ENCODE measurements at regions not wholly inside any gene's neighbourhood (a gene's known extent, or its start where the extent isn't known, plus 50 kb on each side); places are given as distances from the start of the nearest gene placed in this dataset.

GRCh38 chrX:40875476-40875875 is 140.1 kb upstream of the MED14 start:
- TF ChIP-seq, protein P1, sequence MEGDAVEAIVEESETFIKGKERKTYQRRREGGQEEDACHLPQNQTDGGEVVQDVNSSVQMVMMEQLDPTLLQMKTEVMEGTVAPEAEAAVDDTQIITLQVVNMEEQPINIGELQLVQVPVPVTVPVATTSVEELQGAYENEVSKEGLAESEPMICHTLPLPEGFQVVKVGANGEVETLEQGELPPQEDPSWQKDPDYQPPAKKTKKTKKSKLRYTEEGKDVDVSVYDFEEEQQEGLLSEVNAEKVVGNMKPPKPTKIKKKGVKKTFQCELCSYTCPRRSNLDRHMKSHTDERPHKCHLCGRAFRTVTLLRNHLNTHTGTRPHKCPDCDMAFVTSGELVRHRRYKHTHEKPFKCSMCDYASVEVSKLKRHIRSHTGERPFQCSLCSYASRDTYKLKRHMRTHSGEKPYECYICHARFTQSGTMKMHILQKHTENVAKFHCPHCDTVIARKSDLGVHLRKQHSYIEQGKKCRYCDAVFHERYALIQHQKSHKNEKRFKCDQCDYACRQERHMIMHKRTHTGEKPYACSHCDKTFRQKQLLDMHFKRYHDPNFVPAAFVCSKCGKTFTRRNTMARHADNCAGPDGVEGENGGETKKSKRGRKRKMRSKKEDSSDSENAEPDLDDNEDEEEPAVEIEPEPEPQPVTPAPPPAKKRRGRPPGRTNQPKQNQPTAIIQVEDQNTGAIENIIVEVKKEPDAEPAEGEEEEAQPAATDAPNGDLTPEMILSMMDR (IDR thresholded peaks at IDR 0.05), result no peak
- Histone ChIP-seq H3K36me3 (replicated peaks in 1 of 2; ENCODE audit: control insufficient read depth in 1 of 2, insufficient read depth in 2 of 2, low read length in 2 of 2) (no peaks in the 10 kb centered on the region), H3K4me3 (replicated peaks in 1 of 3; ENCODE audit: low read depth in 2 of 3, low read length in 3 of 3) (no peak overlapping the region), H3K9me3 (replicated peaks in 1 of 2; ENCODE audit: control insufficient read depth in 1 of 2, insufficient read depth in 1 of 2, low read length in 2 of 2) (no peaks in the 10 kb centered on the region), H4K20me1 (ENCODE audit: insufficient read depth, low read length) (no peaks in the 10 kb centered on the region), H3K4me1 (ENCODE audit: control insufficient read depth in 1 of 2, insufficient read depth in 2 of 2, low read length in 2 of 2) (no peaks in the 10 kb centered on the region), H3K4me2 (replicated peaks; ENCODE audit: extremely low read depth, low read length, poor library complexity, severe bottlenecking) (no peak overlapping the region), H3K79me2 (ENCODE audit: insufficient read depth, low read length) (no peaks in the 10 kb centered on the region), H3K27me3 (ENCODE audit: control insufficient read depth in 2 of 2, insufficient read depth in 2 of 2, low read length in 2 of 2) (peaks cover 0 to 10% of the 10 kb centered on the region in 2 donors), H3K9ac (ENCODE audit: insufficient read depth, low read length, poor library complexity, severe bottlenecking) (no peak overlapping the region), H3K27ac (ENCODE audit: low read depth in 1 of 2, low read length in 2 of 2) (no peak overlapping the region), H2AFZ (ENCODE audit: insufficient read depth, low read depth, low read length, poor library complexity, severe bottlenecking) (no peak overlapping the region)
- WGBS (ENCODE audit: insufficient coverage), result no CpG with 5 or more reads among the region's 3 CpGs
- H3K27me3 Mint-ChIP-seq (ENCODE audit: low read depth in 3 of 3), result peaks cover 0 to 5% (median 0%) of the 10 kb centered on the region in 3 donors
- no peak for DNase-seq
- intact Hi-C loops (cut with micrococcal nuclease), result loop anchor here in 1 of 2 donors (10.0 kb wide), 1 partner anchor 239 kb away; no protein-coding TSS in a partner anchor
- H3K9me3 Mint-ChIP-seq, result peaks cover 0 to 5% (median 0%) of the 10 kb centered on the region in 7 donors
- H3K4me1 Mint-ChIP-seq, result no peaks in the 10 kb centered on the region
- H3K36me3 Mint-ChIP-seq, result no peaks in the 10 kb centered on the region
- no peak overlapping the region for H3K4me3 Mint-ChIP-seq
- no peak overlapping the region for H3K27ac Mint-ChIP-seq

DNA sequence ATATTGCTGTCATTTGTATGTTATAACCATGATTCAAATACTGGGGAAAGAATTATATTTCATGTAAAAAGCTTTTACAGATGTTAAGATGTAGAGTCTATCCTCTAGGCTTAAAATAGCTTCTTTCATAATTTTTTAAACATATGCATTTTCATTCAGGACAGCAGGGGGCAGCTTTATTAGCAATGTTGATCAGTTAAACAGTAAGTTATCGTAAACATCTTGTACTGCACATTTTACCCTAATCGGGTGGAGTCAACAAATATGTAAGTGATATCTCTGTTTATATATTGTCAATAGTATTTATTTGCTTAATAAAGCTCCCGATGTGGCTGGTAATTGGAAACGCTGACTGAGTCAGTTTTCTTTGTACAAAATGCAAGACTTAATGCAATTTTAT is 142.5 kb upstream of the MED14 start:
- Mint-ChIP-seq H3K4me3 (no peak overlapping the region), H3K9me3 (peaks cover 0 to 5% (median 0%) of the 10 kb centered on the region in 7 donors), H3K27me3 (ENCODE audit: low read depth in 3 of 3) (peaks cover 0 to 15% (median 0%) of the 10 kb centered on the region in 3 donors), H3K27ac (no peak overlapping the region), H3K36me3 (no peaks in the 10 kb centered on the region), H3K4me1 (no peaks in the 10 kb centered on the region)
- Histone ChIP-seq H3K79me2 (ENCODE audit: insufficient read depth, low read length) (no peaks in the 10 kb centered on the region), H3K27ac (ENCODE audit: low read depth in 1 of 2, low read length in 2 of 2) (no peak overlapping the region), H2AFZ (ENCODE audit: insufficient read depth, low read depth, low read length, poor library complexity, severe bottlenecking) (no peak overlapping the region), H3K36me3 (replicated peaks in 1 of 2; ENCODE audit: control insufficient read depth in 1 of 2, insufficient read depth in 2 of 2, low read length in 2 of 2) (no peaks in the 10 kb centered on the region), H3K4me2 (replicated peaks; ENCODE audit: extremely low read depth, low read length, poor library complexity, severe bottlenecking) (no peak overlapping the region), H3K4me1 (ENCODE audit: control insufficient read depth in 1 of 2, insufficient read depth in 2 of 2, low read length in 2 of 2) (no peaks in the 10 kb centered on the region), H4K20me1 (ENCODE audit: insufficient read depth, low read length) (no peaks in the 10 kb centered on the region), H3K27me3 (ENCODE audit: control insufficient read depth in 2 of 2, insufficient read depth in 2 of 2, low read length in 2 of 2) (peaks cover 0 to 8% of the 10 kb centered on the region in 2 donors), H3K9me3 (replicated peaks in 1 of 2; ENCODE audit: control insufficient read depth in 1 of 2, insufficient read depth in 1 of 2, low read length in 2 of 2) (no peaks in the 10 kb centered on the region), H3K4me3 (replicated peaks in 1 of 3; ENCODE audit: low read depth in 2 of 3, low read length in 3 of 3) (no peak overlapping the region), H3K9ac (ENCODE audit: insufficient read depth, low read length, poor library complexity, severe bottlenecking) (no peak overlapping the region)
- TF ChIP-seq, protein P1 (IDR thresholded peaks at IDR 0.05), result peak; percentile 58
- intact Hi-C loops (cut with micrococcal nuclease), result loop anchor here in 1 of 2 donors (10.0 kb wide), 1 partner anchor 237 kb away; no protein-coding TSS in a partner anchor
- no CpG with 5 or more reads among the region's 4 CpGs for WGBS (ENCODE audit: insufficient coverage)
- peak; percentile 1 to 18 (median 4) for DNase-seq
